ENCODE measurements at regions not wholly inside any gene's neighbourhood (a gene's known extent, or its start where the extent isn't known, plus 50 kb on each side); places are given as distances from the start of the nearest gene placed in this dataset.

DNA sequence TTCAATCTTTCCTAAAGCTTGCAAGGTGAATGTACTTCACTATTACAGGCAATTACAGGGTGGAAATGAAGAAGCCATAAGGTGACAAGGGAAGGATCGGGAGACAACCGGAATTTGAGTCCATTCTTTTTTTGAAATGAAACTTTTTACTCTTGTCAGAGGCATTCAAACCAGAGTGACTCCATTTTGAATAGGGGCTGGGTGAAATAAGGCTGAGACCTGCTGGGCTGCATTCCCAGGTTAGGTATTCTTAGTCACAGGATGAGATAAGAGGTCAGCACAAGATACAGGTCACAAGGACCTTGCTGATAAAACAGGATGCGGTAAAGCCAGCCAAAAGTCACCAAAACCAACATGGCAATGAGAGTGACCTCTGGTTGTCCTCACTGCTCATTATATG is 363.3 kb downstream of the TYW1 start:
- Histone ChIP-seq H3K79me2 (ENCODE audit: low read length) (no peaks in the 10 kb centered on the region), H3K4me3 (ENCODE audit: low read length) (no peak overlapping the region), H3K9me3 (replicated peaks; ENCODE audit: insufficient read depth, low read length) (no peaks in the 10 kb centered on the region), H3F3A (ENCODE audit: insufficient read depth, low read length) (no peaks in the 10 kb centered on the region), H2AFZ (ENCODE audit: low read length) (no peak overlapping the region), H3K4me1 (ENCODE audit: low read length) (no peaks in the 10 kb centered on the region), H3K27me3 (replicated peaks; ENCODE audit: insufficient read depth, low read length) (no peaks in the 10 kb centered on the region), H3K9me2 (replicated peaks; ENCODE audit: insufficient read depth, low read length) (no peaks in the 10 kb centered on the region), H3K27ac (ENCODE audit: low read length) (no peak overlapping the region), H3K4me2 (ENCODE audit: low read depth, low read length) (no peak overlapping the region), H4K20me1 (ENCODE audit: insufficient read depth, low read length) (no peaks in the 10 kb centered on the region), H3K36me3 (replicated peaks; ENCODE audit: insufficient read depth, low read length) (no peaks in the 10 kb centered on the region), H3K9ac (ENCODE audit: low read length) (no peak overlapping the region)
- TF ChIP-seq EZH2 (optimal IDR thresholded peaks at IDR 0.05; ENCODE audit: low read depth, low read length) (no peak), EZH2phosphoT487 (IDR thresholded peaks at IDR 0.05; ENCODE audit: low read length) (no peak)
- TF ChIP-seq, protein P1, sequence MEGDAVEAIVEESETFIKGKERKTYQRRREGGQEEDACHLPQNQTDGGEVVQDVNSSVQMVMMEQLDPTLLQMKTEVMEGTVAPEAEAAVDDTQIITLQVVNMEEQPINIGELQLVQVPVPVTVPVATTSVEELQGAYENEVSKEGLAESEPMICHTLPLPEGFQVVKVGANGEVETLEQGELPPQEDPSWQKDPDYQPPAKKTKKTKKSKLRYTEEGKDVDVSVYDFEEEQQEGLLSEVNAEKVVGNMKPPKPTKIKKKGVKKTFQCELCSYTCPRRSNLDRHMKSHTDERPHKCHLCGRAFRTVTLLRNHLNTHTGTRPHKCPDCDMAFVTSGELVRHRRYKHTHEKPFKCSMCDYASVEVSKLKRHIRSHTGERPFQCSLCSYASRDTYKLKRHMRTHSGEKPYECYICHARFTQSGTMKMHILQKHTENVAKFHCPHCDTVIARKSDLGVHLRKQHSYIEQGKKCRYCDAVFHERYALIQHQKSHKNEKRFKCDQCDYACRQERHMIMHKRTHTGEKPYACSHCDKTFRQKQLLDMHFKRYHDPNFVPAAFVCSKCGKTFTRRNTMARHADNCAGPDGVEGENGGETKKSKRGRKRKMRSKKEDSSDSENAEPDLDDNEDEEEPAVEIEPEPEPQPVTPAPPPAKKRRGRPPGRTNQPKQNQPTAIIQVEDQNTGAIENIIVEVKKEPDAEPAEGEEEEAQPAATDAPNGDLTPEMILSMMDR (IDR thresholded peaks at IDR 0.05; ENCODE audit: low read length): no peak
- DNase-seq: no peak

DNA sequence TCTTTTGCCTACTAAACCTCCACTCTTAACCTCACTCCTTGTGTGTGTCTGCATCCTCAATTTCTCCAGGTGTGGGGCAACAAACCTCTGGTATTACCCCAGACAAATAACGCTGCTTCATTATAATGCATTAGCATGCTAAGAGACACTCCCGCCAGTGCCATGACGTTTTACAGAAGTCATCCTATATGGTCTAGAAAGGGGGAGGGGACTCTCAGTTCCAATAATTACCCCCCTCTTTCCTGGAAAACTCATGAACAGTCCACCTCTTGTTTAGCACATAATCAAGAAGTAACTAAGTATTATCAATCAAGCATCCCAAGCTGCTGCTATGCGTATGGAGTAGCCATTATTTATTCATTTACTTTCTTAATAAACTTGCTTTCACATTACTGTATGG is 364.5 kb downstream of the TYW1 start:
- Histone ChIP-seq H3K4me3 (ENCODE audit: low read length) (no peak overlapping the region), H3K9me2 (replicated peaks; ENCODE audit: insufficient read depth, low read length) (no peaks in the 10 kb centered on the region), H3K79me2 (ENCODE audit: low read length) (no peaks in the 10 kb centered on the region), H3F3A (ENCODE audit: insufficient read depth, low read length) (no peaks in the 10 kb centered on the region), H3K4me1 (ENCODE audit: low read length) (no peaks in the 10 kb centered on the region), H3K9ac (ENCODE audit: low read length) (no peak overlapping the region), H3K9me3 (replicated peaks; ENCODE audit: insufficient read depth, low read length) (no peaks in the 10 kb centered on the region), H3K36me3 (replicated peaks; ENCODE audit: insufficient read depth, low read length) (no peaks in the 10 kb centered on the region), H3K4me2 (ENCODE audit: low read depth, low read length) (no peak overlapping the region), H3K27ac (ENCODE audit: low read length) (no peak overlapping the region), H2AFZ (ENCODE audit: low read length) (no peak overlapping the region), H3K27me3 (replicated peaks; ENCODE audit: insufficient read depth, low read length) (no peaks in the 10 kb centered on the region), H4K20me1 (ENCODE audit: insufficient read depth, low read length) (no peaks in the 10 kb centered on the region)
- no peak for DNase-seq
- TF ChIP-seq, protein P1 (IDR thresholded peaks at IDR 0.05; ENCODE audit: low read length): no peak
- no peak for TF ChIP-seq EZH2 (optimal IDR thresholded peaks at IDR 0.05; ENCODE audit: low read depth, low read length)
- TF ChIP-seq EZH2phosphoT487 (IDR thresholded peaks at IDR 0.05; ENCODE audit: low read length): no peak

DNA sequence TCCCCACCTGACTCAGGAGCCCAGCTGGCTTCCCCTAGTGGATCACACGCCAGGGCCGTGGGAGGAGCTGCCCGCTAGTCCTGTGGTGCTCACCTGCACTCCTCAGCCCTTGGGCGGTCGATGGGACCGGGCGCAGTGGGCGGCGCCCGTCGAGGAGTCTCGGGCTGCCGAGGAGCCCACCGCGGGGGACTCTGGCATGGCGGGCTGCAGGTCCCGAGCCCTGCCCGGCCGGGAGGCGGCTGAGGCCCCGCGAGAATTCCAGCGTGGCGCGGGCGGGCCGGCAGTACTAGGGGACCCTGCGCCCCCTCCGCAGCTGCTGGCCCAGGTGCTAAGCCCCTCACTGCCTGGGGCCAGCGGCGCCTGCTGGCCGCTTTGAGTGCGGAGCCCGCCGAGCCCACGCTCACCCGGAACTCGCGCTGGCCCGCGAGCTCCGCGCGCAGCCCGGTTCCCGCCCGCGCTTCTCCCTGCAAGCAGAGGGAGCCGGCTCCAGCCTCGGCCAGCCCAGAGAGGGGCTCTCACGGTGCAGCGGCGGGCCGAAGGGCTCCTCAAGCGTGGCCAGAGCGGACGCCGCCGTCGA is 367.9 kb downstream of the TYW1 start:
- H3K4me1 ChIP-seq (ENCODE audit: low read length): no peaks in the 10 kb centered on the region
- H3K79me2 ChIP-seq (ENCODE audit: low read length): no peaks in the 10 kb centered on the region
- H3F3A ChIP-seq (ENCODE audit: insufficient read depth, low read length): no peaks in the 10 kb centered on the region
- no peak for DNase-seq
- H3K4me3 ChIP-seq (ENCODE audit: low read length): no peak overlapping the region
- H3K27ac ChIP-seq (ENCODE audit: low read length): no peak overlapping the region
- H3K9me2 ChIP-seq (replicated peaks; ENCODE audit: insufficient read depth, low read length): no peaks in the 10 kb centered on the region
- no peaks in the 10 kb centered on the region for H3K27me3 ChIP-seq (replicated peaks; ENCODE audit: insufficient read depth, low read length)
- TF ChIP-seq EZH2phosphoT487 (IDR thresholded peaks at IDR 0.05; ENCODE audit: low read length) (no peak), EZH2 (optimal IDR thresholded peaks at IDR 0.05; ENCODE audit: low read depth, low read length) (no peak)
- TF ChIP-seq, protein P1 (IDR thresholded peaks at IDR 0.05; ENCODE audit: low read length): no peak
- no peak overlapping the region for H2AFZ ChIP-seq (ENCODE audit: low read length)
- H3K4me2 ChIP-seq (ENCODE audit: low read depth, low read length): no peak overlapping the region
- H4K20me1 ChIP-seq (ENCODE audit: insufficient read depth, low read length): no peaks in the 10 kb centered on the region
- H3K9me3 ChIP-seq (replicated peaks; ENCODE audit: insufficient read depth, low read length): no peaks in the 10 kb centered on the region
- H3K36me3 ChIP-seq (replicated peaks; ENCODE audit: insufficient read depth, low read length): no peaks in the 10 kb centered on the region
- H3K9ac ChIP-seq (ENCODE audit: low read length): no peak overlapping the region
